ENCODE measurements at regions not wholly inside any gene's neighbourhood (a gene's known extent, or its start where the extent isn't known, plus 50 kb on each side); places are given as distances from the start of the nearest gene placed in this dataset.
"Not testable (repeated sequence)": the region's sequence is repeated elsewhere in the genome, so short reads cannot be mapped to it uniquely, and the experiment has no call there.

DNA sequence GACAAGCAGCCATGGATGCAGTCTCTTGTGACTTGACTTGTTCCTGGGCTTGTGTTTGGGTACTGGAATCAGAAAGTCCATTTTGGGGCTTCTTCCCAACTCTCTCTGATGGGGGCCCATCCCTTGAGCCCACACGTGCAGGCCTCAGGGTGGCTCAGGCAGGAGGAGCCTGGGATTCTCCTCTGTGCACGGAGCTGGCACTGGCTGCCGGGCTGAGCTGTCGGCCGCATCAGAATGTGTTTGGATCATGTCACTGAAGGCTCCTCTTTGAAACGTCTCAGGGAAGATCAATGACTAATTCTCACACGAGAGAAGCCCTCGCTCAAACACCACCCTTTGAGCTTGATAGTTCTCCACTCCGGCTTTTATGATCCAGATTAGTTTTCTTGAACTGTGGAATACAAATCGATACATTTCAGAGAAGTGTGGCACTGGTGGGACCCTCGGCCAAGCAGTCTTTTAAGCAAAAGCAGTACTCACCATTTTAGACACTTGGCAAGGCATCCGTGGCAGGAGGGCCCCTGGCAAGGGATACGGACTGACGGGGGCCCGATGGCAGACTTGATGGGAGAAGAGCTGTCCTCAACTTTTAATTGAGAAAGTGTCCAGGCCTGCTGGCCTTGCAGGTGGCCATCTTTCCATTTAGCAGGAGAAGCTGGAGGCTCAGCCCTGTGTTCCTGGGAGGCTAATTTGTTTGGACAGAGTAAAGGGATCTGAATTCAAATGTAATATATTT is 220.7 kb upstream of the C1orf174 start:
- DNase-seq (ENCODE audit: low spot score) = no peak

DNA sequence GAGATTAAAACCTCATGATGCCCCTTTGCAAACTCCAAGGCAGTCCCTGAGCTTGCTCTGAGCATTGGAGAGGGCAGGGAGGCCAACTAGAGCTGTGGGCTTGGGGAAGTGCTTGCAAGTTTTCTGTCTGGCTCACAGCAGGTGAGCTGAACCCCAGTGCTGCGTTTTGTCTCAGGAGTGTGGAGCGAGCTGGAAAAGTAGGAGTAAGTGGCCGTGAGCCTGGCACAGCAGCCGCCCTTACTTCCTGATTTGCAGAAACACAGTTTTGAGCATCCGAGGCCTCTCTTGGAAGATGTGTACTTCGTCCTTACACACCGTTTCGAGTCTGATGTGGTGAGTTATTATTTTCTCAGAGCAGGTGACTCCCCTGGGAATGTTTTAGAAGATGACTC is 221.2 kb upstream of the C1orf174 start:
- no peak for DNase-seq (ENCODE audit: low spot score)

DNA sequence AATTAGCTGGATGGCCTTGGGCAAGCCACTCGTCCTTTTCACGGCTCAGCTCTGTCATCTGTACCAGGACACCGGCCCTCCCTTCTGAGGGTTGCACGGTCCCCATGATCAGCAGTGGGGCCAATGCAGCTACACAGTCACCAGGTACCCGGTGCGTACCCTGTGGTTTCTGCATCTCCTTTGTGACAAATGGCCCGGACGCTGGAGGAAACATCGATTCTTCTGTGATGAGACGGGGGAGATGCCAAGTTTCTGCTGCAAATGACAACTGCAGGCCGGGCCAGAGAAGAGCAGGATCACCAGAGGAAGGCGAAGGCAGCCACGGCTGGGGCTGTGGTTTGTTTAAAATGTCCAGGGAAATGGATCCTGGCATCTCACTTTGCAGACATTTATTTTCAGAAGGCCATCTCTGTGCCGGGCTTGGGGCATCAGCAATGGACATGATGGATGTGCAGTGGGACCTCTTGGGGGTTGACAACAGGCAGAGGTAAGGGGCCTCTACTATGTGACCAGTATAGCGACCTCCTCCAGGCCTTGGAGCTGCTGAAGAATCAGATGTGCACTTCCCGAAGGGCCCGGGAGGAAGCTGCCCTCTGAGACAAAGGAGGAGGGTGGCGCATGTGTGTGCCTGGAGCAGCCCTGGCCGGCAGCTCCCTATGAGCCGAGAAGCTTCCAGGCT is 221.9 kb upstream of the C1orf174 start:
- DNase-seq (ENCODE audit: low spot score) = no peak

DNA sequence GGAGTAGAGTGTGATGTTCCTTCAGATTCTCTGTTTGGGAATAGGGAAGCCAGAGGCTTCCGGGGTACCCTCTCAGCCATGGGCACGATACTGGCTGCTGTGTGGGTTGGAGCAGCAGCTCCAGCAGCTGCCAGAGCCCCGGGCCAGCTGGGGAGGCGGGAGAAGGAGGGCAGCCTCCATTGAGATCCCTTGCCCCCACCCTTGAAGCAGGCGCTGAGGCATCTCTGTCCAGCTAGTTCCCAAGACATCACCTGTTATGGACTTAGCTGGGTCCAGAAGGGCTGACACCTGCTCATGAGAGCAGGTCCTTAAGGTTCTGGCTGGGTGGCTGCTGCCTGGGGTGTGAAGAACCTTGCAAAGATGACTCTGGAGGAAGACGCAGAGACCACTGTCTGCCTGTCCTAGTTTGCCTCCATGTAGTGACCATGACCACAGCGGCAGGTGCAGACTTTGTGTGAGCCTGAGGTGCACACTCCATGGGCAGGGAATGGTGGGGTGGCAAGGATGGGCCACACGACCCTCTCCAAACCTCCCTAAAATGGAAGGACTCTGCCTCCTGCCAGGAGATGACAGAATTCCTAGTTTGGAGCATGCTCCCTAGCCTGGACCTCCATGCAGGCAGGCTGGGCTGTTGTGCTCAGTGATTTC is 222.6 kb upstream of the C1orf174 start:
- no peak for DNase-seq (ENCODE audit: low spot score)

DNA sequence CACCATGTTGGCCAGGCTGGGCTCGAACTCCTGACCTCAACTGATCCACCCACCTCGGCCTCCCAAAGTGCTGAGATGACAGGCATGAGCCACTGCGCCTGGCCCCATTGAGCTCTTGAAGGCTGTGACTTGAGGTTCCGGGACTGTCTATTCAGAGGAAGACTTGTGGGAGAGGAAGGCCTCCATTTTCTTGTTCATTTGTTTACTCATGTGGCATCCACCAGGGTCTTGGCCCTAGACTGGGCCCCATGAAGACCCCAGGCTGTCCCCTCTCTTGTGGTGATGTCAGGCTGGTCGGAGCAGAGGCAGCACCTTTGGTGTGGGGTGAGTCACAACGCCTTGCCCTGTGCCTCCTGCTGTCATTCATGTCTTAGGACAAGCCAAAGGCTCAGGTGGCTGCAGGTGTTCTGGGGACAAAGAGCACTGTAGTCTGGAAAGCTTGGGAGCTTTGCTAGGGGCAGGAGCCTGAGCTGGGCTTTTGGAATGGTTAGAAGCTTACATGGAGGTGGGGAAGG is 224.6 kb upstream of the C1orf174 start:
- no peak for DNase-seq (ENCODE audit: low spot score)

DNA sequence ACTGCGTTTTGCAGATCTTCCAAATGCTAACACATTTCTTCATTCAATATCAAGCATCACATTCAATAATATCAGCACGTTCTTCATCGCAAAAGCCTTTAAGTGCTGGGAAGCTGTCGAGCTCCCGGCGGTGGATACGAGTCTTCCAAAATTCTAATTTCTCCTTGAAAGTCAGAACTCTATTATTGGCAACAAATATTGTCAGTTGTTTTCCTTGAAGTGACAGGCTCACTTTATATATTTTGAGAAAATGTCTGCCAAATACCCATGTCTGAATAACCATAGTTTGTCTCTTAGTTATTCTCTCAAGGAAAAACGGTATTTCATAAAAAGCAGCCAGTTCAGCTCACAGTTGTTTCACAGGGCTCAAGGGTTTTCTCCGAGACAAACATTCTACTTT is 226.2 kb upstream of the C1orf174 start:
- no peak for DNase-seq (ENCODE audit: low spot score)

DNA sequence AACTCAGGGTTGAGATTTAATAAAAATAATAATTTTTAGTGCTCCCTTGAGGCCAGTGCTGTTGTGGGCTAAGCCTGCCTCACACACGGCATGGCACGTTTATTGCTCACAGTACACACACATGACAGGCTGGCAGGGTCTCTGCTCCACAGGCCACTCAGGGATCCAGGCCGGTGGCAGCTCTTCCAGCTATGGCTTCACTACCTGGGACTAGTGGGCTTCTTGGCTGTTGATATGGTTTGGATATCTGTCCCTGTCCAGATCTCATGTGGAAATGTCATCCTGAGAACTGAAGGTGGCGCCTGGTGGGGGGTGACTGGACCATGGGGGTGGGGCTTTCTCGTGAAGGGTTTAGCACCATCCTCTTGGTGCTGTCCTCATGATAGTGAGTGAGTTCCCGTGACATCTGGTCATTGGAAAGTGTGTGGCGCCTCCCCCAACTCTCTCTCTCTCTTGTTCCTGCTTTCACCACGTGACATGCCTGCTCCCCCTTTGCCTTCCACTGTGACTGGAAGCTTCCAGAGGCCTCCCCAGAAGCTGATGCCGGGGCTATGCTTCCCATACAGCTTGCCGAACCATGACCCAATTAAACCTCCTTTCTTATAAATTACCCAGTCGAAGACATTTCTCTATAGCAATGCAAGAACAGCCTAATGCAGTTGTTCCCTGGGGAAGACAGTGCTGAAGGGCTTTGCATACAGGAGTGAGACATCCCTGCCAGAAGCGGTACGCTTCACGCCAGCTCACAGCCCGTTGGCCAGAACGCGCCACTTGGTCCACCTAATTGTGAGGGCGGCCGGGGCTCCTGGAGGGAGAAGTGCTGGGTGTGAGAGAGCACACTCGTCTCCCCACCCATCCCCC is 226.9 kb upstream of the C1orf174 start:
- DNase-seq (ENCODE audit: low spot score) = no peak

DNA sequence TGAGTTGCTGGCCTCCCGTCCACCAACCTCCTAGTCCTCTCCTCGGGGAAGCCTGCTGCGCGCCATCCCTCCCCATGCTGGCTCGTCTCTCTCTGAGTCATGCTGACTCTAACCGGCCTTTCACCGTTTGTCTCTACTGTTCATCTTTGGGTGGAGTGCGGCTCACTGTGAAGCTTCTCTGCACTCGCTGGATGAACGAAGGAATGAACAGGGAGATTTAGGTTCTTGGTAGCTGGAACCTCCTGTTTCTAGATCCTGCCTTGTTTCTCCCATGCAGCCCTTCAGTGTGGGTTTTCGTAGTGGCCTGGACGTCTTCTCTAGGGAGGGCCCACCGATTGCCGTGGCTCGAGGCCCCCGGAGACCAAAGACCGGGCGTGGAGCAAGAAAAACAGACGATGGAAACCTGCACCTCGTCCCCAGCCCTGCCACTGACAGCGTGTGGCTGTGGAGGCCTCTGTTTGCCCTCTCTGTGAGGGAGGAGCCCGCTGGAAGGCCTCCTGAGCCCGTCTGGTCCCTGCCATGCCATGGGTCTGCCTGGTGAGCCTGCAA is 227.6 kb upstream of the C1orf174 start:
- DNase-seq (ENCODE audit: low spot score) = no peak

DNA sequence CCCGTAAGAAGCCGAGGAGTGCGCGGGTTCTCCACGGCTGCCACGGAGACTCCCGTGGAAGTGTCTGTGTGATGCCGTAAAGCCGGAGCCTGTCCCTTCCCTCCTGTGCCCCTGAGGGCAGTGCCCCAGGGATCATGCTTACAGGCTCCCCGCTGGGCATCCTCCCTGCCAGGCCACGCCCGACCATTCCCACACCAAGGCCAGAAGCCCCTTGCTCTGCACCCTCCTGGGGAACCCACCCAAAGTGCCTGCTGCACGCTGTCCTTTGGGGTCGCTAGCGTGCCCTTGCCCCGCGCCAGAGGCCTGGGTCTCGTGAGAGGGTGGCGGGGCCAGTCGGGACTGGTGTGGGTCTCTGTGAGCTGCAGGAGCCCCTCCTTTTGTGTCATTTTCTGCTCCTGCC is 228.5 kb upstream of the C1orf174 start:
- no peak for DNase-seq (ENCODE audit: low spot score)

DNA sequence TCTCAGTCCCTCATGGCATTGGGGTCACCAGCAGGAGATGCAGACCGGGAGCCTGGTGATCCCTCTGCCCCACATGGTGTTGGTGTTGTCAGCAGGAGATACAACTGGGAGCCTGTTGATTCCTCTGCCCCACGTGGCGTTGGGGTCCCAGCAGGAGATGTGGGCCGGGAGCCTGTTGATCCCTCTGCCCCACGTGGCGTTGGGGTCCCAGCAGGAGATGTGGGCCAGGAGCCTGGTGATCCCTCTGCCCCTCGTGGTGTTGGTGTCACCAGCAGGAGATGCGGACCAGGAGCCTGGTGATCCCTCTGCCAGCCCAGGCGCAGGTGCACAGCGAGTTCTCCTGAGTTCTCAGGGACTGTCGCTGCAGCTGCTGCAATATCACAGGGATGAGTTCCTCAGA is 229.6 kb upstream of the C1orf174 start:
- DNase-seq (ENCODE audit: low spot score) = no peak

DNA sequence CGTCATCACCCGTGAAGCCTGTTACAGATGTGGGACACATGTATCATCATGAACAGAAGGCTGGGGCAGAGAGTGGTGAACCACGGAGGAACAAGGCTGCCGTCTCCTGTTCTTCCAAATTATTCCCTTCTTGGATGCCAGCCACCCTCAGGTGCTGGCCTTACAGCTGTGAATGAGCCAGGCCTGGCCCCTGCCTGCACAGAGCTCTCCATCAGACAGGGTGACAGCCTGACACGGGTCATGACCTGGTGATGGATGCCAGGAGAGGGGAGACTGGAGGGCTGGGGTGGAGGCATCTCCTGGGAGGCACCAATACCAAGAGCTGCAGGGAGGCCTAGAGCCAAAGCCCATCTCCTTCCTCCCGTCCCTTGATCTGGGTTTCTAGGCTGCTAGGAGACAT is 230.0 kb upstream of the C1orf174 start:
- no peak for DNase-seq (ENCODE audit: low spot score)

DNA sequence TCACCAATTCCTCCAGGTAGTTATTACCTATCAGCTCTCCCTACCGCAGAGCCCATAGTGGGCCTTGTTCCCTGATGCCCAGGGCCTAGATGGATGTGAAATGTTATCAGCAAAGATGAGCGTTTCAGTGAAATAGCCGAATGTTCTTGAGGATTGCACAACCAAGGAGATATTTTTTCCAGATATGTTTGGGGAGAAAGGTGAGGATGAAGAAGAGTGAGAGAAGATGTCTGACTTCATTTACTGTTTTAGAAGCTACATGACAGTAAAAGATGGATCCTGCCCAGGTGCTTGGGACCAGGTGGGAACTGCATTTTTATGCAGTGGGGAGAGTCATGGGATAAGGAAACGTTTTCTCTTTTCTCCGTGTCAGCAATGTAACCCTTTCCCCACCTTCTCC is 231.7 kb upstream of the C1orf174 start:
- DNase-seq (ENCODE audit: low spot score) = no peak

DNA sequence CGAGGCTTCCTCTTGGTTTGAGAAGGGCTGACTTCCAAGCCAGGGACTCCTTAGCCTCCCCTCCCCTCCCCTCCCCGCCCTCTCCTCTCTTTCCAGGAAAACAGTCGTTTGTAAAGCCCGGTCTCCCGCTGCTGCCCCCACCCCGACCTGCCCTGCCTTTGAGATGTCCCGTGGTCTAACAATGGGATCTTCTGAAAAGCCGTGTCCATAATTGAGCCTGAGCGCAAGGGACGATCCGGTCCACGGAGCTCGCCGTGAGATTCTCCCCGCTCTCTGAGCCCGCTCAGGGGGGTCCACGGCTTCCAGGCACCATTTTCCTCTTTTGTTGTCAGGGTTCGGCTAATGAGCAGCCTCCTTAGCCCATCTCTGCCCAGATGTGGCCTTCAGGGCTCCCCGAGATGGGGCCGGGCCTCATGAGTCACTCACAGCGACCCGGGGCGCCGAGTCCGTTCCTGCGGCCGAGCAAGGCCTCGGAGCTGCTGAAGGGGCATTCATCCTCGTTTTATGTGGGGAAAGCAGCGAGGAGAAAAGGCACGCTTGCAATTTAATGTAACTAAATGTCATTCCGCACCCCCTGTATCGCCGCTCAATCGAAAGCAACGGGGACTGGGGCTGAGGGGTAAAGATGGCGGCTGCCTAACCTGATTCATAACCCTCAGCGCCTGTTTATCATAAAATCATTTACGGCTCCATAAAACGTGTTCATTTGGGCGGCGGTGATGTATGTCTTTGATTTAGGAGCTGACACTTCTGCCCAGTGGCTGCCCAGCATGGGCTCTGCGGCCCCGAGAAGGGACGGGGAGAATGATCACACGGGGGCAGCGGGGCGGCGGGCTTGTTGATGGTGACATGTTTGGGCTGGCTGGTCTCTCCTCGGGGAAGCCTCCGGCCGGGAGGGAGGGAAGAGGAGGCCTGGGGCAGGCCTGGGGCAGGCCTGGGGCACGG is 232.6 kb upstream of the C1orf174 start:
- no peak for DNase-seq (ENCODE audit: low spot score)

DNA sequence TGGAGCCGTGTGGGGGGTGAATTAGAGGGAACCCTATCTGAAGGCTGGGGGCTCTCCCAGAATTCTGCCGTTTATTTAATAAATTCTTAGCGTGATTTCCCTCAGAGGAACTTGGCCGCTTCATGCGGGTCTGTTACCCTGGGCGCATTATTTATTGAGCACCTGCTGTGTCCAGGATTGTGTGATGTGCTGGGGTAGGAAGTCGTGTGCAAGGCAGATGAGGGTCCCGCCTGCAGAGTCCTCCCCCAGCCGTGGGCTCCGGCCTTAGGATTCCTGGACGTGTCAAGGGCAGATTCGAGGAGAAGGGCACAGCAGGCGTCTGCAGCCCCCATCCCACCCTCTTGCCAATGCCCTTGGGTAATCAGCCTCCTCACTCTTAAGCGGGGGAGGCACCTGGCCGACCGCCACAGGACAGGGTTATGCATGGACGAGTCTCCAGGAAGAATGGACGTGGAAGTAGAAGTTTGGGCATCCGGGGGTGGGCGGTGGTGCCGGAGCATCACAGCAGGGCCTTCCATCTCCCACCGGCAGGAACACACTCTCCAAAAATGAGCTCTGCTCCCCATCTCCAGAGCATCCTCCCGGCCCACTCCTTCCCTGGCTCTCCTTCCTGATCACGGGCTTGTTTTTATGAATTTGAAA is 233.3 kb upstream of the C1orf174 start:
- DNase-seq (ENCODE audit: low spot score) = no peak

DNA sequence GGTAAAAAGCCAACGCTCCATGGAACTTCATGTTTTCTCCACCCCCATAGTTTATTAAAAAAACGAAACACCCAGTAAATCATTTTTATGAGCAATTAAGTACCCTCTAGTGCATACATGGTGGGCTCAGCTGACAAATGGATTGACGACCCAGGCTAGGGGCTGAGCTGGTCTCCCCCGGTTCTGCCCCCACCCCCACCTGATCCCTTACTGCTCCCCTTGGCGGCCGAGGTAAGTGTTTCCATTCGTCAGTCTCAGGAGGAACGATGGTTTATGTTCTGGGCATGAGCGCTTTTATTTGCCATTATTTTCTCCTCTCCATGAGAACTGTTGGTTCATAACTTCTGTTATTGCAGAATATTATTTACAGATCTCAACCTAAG is 233.9 kb upstream of the C1orf174 start:
- DNase-seq (ENCODE audit: low spot score) = no peak

DNA sequence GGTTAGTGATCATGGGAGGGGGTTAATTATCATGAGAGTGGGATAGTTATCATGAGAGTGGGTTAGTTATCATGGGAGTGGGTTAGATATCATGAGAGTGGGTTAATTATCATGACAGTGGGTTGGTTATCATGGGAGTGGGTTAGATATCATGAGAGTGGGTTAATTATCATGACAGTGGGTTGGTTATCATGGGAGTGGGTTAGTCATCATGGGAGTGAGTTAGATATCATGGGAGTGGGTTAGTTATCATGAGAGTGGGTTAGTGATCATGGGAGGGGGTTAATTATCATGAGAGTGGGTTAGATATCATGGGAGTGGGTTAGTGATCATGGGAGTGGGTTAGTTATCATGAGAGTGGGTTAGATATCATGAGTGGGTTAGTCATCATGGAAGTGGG is 235.8 kb upstream of the C1orf174 start:
- DNase-seq (ENCODE audit: low spot score) = not testable (repeated sequence)

DNA sequence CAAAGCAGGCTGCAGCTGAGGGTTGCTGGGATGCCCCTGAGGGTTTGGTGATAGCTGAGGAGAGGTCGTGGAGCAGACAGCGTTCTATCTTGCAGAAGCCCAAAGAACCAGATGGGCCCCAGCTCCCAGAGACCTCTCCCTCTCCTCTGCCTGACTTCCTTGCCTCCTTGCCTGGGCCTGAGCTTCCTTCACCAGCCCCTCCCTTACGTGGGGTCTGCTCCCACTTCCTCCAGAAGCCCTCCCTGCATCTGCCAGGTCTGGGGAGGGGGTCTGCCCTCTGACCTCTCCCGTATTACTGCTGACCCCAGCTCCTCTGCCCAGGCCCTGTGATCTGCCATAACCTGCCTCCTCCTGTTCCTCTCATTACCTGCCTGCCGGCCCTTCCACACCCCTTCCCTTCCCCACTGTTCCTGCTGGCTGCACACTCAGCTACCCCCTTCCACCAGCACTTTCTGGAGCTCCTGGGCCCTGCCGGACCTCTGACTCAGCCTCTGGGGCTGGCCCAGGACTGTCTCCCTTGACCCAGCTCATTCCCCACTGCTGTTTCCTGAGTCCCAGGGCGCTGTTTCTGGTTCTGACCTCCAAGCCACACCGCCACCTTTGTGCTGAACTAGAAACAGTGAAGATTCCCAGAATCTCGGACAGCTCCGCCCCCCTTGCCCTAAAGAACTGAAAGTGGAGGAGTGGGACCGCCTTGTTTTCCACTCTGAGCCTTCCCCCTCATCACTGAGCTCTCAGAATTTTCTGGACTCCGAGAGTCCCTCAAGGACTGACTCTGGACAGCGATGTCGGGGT is 237.7 kb upstream of the C1orf174 start:
- no peak for DNase-seq (ENCODE audit: low spot score)

DNA sequence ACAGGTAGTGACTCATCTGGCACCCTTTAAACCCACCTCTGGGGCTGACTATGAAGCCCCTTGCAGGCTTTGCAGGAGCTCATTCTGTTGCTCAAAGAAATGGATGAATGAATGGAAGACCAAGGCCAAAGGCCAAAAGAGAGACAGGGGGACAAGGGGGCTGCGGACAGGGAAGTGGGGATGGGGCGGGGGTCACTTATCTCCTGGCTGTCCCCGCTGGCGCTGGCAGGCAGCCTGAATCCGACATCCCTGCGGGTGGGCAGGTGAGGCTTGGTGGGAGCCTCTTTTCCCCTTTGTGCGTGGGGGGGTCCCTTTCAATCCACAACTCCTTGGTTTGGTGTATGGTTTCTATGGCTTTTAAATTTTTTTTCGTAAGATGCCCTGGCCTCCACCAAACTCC is 239.6 kb upstream of the C1orf174 start:
- no peak for DNase-seq (ENCODE audit: low spot score)

DNA sequence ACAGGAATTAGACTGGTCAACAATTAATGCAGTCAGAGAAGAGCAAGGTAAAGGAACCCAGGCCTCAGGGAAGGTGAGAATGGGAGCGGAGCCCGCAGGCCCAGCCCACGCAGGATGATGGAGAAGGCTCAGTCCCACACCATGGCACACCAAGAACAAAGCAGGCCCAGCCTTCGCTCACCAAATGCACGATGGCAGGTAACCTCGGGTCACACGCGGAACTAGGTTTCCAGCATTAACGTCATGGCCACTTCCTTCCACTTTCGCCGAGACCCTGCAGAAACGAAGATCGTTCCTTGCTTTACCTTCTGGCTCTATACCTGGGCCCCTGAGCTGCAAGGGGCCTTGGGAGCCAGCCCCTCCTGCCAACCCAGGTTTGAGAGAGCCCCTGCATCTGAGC is 240.2 kb upstream of the C1orf174 start:
- DNase-seq (ENCODE audit: low spot score) = no peak

DNA sequence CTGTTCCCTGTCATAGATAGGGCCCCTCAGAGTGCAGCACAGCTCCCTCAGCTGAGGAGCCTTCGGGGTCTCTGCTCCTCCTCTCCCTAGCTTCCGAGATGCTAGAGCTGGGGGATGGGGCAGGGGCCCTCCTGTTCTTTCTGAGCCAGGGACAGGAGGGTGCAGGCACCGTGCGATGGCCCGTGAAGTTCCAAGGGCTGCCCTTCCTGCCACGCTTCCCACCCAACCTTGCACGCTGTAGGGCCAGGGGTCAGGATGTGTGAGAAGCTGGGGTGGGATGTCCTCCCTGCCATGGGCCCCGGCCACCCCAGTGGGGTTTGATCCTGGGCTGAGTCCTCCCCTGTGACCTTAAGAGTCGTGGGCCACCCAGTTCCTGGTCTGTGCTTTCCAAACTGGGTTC is 240.7 kb upstream of the C1orf174 start:
- no peak for DNase-seq (ENCODE audit: low spot score)

Data from HuH-7 (cell line).